ENCODE measurements at regions not wholly inside any gene's neighbourhood (a gene's known extent, or its start where the extent isn't known, plus 50 kb on each side); places are given as distances from the start of the nearest gene placed in this dataset.

DNA sequence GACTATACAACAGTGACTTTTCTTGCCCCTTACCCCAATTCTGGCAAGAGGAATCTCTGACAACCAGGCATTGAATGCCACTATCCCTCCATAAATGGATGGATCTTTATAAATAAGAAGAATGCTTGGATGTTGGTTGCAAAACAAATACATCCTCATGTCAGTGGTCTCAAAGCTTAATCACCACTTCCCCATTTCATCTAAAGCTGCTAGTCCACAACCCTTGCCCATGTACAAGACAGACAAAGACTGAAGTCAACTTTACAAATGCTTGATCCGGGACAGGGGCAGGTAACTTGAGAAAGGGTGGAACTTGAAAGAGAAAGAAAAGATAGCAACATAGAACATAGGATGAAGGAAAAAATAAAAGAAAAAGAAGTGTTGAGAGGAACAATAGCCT lies 540.5 kb upstream of the NOX3 start:
- TF ChIP-seq, protein P1, sequence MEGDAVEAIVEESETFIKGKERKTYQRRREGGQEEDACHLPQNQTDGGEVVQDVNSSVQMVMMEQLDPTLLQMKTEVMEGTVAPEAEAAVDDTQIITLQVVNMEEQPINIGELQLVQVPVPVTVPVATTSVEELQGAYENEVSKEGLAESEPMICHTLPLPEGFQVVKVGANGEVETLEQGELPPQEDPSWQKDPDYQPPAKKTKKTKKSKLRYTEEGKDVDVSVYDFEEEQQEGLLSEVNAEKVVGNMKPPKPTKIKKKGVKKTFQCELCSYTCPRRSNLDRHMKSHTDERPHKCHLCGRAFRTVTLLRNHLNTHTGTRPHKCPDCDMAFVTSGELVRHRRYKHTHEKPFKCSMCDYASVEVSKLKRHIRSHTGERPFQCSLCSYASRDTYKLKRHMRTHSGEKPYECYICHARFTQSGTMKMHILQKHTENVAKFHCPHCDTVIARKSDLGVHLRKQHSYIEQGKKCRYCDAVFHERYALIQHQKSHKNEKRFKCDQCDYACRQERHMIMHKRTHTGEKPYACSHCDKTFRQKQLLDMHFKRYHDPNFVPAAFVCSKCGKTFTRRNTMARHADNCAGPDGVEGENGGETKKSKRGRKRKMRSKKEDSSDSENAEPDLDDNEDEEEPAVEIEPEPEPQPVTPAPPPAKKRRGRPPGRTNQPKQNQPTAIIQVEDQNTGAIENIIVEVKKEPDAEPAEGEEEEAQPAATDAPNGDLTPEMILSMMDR (IDR thresholded peaks at IDR 0.05) = no peak
- TF ChIP-seq POLR2A (IDR thresholded peaks at IDR 0.05) = no peak
- TF ChIP-seq POLR2AphosphoS5 (IDR thresholded peaks at IDR 0.05) = no peak

Measured in sigmoid colon (tissue), 4 donors.